ENCODE measurements at regions not wholly inside any gene's neighbourhood (a gene's known extent, or its start where the extent isn't known, plus 50 kb on each side); places are given as distances from the start of the nearest gene placed in this dataset.

DNA sequence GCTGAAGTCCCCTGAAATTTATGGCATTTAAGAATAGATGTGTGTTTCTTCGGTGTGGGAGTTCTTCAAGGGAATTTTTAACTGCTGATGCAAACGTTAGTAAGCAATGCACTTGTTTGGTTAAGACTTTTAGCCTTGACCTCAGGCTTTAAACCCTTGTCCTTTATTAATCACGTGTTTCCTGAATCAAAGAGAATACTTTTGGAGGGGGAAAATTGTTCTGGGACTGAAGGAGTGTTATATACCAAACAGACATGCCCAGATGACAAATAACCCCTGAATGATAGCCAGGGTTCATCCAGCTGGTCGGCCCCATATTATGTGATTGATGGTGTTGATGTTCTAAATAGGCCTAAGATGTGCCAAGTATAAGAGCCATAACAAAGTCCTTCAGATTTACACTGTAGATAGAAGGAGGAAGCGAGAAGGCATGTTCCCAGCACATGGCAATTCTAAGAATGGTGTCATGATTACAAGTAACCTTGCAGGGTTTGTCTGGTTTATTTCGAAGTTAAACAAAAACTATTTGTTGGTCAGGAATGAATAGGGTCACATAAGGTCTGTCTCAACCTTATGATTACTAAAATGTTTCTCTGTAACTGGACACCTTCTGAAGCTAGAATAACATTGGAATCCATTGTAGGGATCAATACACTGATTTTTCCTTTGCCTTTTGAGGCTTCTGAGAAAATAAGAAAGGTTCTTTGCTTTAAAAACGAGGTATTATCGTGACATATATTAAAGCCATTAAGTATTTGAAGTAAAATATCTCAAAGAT lies 124.2 kb upstream of the SEM1 start:
- TF ChIP-seq, protein P1, sequence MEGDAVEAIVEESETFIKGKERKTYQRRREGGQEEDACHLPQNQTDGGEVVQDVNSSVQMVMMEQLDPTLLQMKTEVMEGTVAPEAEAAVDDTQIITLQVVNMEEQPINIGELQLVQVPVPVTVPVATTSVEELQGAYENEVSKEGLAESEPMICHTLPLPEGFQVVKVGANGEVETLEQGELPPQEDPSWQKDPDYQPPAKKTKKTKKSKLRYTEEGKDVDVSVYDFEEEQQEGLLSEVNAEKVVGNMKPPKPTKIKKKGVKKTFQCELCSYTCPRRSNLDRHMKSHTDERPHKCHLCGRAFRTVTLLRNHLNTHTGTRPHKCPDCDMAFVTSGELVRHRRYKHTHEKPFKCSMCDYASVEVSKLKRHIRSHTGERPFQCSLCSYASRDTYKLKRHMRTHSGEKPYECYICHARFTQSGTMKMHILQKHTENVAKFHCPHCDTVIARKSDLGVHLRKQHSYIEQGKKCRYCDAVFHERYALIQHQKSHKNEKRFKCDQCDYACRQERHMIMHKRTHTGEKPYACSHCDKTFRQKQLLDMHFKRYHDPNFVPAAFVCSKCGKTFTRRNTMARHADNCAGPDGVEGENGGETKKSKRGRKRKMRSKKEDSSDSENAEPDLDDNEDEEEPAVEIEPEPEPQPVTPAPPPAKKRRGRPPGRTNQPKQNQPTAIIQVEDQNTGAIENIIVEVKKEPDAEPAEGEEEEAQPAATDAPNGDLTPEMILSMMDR (IDR thresholded peaks at IDR 0.05), result no peak
- TF ChIP-seq POLR2A (IDR thresholded peaks at IDR 0.05), result no peak
